ENCODE measurements at regions not wholly inside any gene's neighbourhood (a gene's known extent, or its start where the extent isn't known, plus 50 kb on each side); places are given as distances from the start of the nearest gene placed in this dataset.
"Not testable (repeated sequence)": the region's sequence is repeated elsewhere in the genome, so short reads cannot be mapped to it uniquely, and the experiment has no call there.

- not testable (repeated sequence) for DNase-seq (ENCODE audit: low read depth in 2 of 2)
Measured at GRCh38 chr12:86709017-86709416, 452.8 kb upstream of the MGAT4C start.

- DNase-seq (ENCODE audit: low read depth in 2 of 2) = no peak
Measured at GRCh38 chr12:86698641-86698980, 442.4 kb upstream of the MGAT4C start.

- DNase-seq (ENCODE audit: low read depth in 2 of 2) = no peak
Measured at GRCh38 chr12:86697916-86698640, 441.9 kb upstream of the MGAT4C start.

- no peak for DNase-seq (ENCODE audit: low read depth in 2 of 2)
Measured at GRCh38 chr12:86683568-86684304, 427.5 kb upstream of the MGAT4C start.

- DNase-seq (ENCODE audit: low read depth in 2 of 2) = no peak
Measured at GRCh38 chr12:86681060-86681459, 424.9 kb upstream of the MGAT4C start.

GRCh38 chr12:86675197-86675596, 419.0 kb upstream of the MGAT4C start:
- no peak for DNase-seq (ENCODE audit: low read depth in 2 of 2)

GRCh38 chr12:86670986-86671385, 414.8 kb upstream of the MGAT4C start:
- no peak for DNase-seq (ENCODE audit: low read depth in 2 of 2)

GRCh38 chr12:86669010-86669409, 412.8 kb upstream of the MGAT4C start:
- DNase-seq (ENCODE audit: low read depth in 2 of 2) = no peak

- peak in 1 of 2 donors; percentile 6 for DNase-seq (ENCODE audit: low read depth in 2 of 2)
Measured at GRCh38 chr12:86666316-86666715, 410.1 kb upstream of the MGAT4C start.

GRCh38 chr12:86663716-86664115, 407.5 kb upstream of the MGAT4C start:
- no peak for DNase-seq (ENCODE audit: low read depth in 2 of 2)

- DNase-seq (ENCODE audit: low read depth in 2 of 2) = no peak
Measured at GRCh38 chr12:86663173-86663572, 407.0 kb upstream of the MGAT4C start.

- no peak for DNase-seq (ENCODE audit: low read depth in 2 of 2)
Measured at GRCh38 chr12:86662464-86662863, 406.3 kb upstream of the MGAT4C start.

- DNase-seq (ENCODE audit: low read depth in 2 of 2) = peak; percentile 7 to 91
Measured at GRCh38 chr12:86660488-86661147, 404.4 kb upstream of the MGAT4C start.

- no peak for DNase-seq (ENCODE audit: low read depth in 2 of 2)
Measured at GRCh38 chr12:86659985-86660384, 403.8 kb upstream of the MGAT4C start.

GRCh38 chr12:86658303-86658702, 402.1 kb upstream of the MGAT4C start:
- no peak for DNase-seq (ENCODE audit: low read depth in 2 of 2)

GRCh38 chr12:86647800-86648199, 391.6 kb upstream of the MGAT4C start:
- DNase-seq (ENCODE audit: low read depth in 2 of 2) = no peak

- no peak for DNase-seq (ENCODE audit: low read depth in 2 of 2)
Measured at GRCh38 chr12:86634456-86635410, 378.5 kb upstream of the MGAT4C start.

- no peak for DNase-seq (ENCODE audit: low read depth in 2 of 2)
Measured at GRCh38 chr12:86627001-86627400, 370.8 kb upstream of the MGAT4C start.

- DNase-seq (ENCODE audit: low read depth in 2 of 2) = no peak
Measured at GRCh38 chr12:86623267-86623666, 367.1 kb upstream of the MGAT4C start.

GRCh38 chr12:86621957-86622356, 365.8 kb upstream of the MGAT4C start:
- no peak for DNase-seq (ENCODE audit: low read depth in 2 of 2)

- peak in 1 of 2 donors; percentile 66 for DNase-seq (ENCODE audit: low read depth in 2 of 2)
Measured at GRCh38 chr12:86613311-86613710, 357.1 kb upstream of the MGAT4C start.
